ENCODE measurements at regions not wholly inside any gene's neighbourhood (a gene's known extent, or its start where the extent isn't known, plus 50 kb on each side); places are given as distances from the start of the nearest gene placed in this dataset.

GRCh38 chr2:57434972-57435371 is 611.6 kb upstream of the VRK2 start:
- TF ChIP-seq EZH2 (IDR thresholded peaks at IDR 0.05; ENCODE audit: low read depth) (no peak), CTCF (conservative IDR thresholded peaks at IDR 0.05) (no peak)

All from PC-9 (cell line).